ENCODE measurements at regions not wholly inside any gene's neighbourhood (a gene's known extent, or its start where the extent isn't known, plus 50 kb on each side); places are given as distances from the start of the nearest gene placed in this dataset.

DNA sequence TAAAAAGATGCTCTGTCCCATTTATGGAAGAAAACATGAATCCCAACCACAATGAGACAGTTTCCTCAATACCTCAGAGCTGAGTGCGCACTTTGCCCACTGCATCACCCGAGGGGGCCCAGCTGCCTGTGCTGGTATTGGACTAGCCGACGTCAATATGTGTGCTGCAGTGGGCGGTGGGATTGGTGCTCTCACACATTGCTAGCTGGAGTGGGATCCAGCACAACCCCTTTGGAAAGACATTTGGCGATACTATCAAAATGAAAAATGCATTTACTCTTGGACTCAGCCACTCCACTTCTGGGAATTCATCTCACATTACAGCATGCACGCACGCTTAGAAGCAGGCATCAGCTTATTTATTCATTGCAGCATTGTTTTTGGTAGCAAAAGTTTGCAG lies 289.2 kb upstream of the FOXF1 start:
- intact Hi-C loops (cut with DNase I) = no loop called here
- ATAC-seq (ENCODE audit: low FRiP score) (no peak), DNase-seq (peak in 1 of 2 donors; percentile 45)

GRCh38 chr16:86222547-86222946 lies 287.8 kb upstream of the FOXF1 start:
- intact Hi-C loops (cut with DNase I) = no loop called here
- WGBS, 2 donors = 27 to 30% methylated on average over 13 of the region's 13 CpGs
- Histone ChIP-seq H3K36me3 (ENCODE audit: control insufficient read depth in 1 of 2, insufficient read depth in 2 of 2, low read length in 1 of 2) (no peaks in the 10 kb centered on the region), H3K4me1 (ENCODE audit: control insufficient read depth in 1 of 2, insufficient read depth in 2 of 2, low read length in 2 of 2) (no peaks in the 10 kb centered on the region), H3K27ac (ENCODE audit: low read depth in 1 of 2, low read length in 2 of 2) (no peak overlapping the region), H3K9me3 (ENCODE audit: control insufficient read depth, low read length) (no peaks in the 10 kb centered on the region), H3K4me3 (ENCODE audit: low read length in 2 of 2) (no peak overlapping the region), H3K27me3 (ENCODE audit: control insufficient read depth in 1 of 2, insufficient read depth in 2 of 2, low read length in 1 of 2) (no peaks in the 10 kb centered on the region)
- peak in 1 of 2 donors; percentile 26 for DNase-seq
- ATAC-seq (ENCODE audit: low FRiP score) = no peak

More for the DNA sequence above, 289.2 kb upstream of the FOXF1 start:
- WGBS, 2 donors = 60 to 62% methylated on average over 8 of the region's 8 CpGs
- H3K27me3 ChIP-seq (ENCODE audit: control insufficient read depth in 1 of 2, insufficient read depth in 2 of 2, low read length in 1 of 2) = no peaks in the 10 kb centered on the region
- H3K4me3 ChIP-seq (ENCODE audit: low read length in 2 of 2) = no peak overlapping the region
- H3K27ac ChIP-seq (ENCODE audit: low read depth in 1 of 2, low read length in 2 of 2) = no peak overlapping the region
- no peaks in the 10 kb centered on the region for H3K36me3 ChIP-seq (ENCODE audit: control insufficient read depth in 1 of 2, insufficient read depth in 2 of 2, low read length in 1 of 2)
- H3K4me1 ChIP-seq (ENCODE audit: control insufficient read depth in 1 of 2, insufficient read depth in 2 of 2, low read length in 2 of 2) = no peaks in the 10 kb centered on the region
- H3K9me3 ChIP-seq (ENCODE audit: control insufficient read depth, low read length) = no peaks in the 10 kb centered on the region

DNA sequence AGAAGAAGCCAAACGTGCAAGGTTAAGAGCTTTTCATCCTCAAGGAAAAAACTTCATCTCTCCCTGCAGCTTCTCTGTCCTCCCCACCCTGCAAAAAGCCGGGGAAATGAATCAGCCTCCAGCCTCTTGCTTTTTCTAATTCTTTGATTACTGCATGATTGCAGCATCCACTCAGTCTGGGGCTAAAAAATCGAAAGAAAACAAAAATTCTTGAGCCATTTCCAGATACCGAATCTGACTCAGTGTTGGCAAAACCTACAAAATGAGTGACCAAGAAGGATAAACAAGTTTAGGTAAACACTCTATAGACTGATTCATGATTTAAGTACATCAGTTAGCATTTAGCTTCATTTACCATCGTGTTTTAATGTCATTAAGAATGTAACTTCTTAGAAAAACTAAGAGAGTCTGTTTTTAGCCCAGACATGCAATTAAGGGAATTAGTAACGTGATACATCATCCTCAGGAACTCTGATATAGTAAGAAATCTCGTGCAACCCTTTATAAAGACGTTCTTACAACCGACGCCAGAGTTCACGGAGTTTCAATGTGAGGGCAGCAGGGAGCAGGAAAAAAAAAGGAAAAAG lies 287.3 kb upstream of the FOXF1 start:
- no peak overlapping the region for H3K4me3 ChIP-seq (ENCODE audit: low read length in 2 of 2)
- DNase-seq = no peak
- intact Hi-C loops (cut with DNase I) = no loop called here
- no peak overlapping the region for H3K27ac ChIP-seq (ENCODE audit: low read depth in 1 of 2, low read length in 2 of 2)
- H3K36me3 ChIP-seq (ENCODE audit: control insufficient read depth in 1 of 2, insufficient read depth in 2 of 2, low read length in 1 of 2) = no peaks in the 10 kb centered on the region
- no peaks in the 10 kb centered on the region for H3K4me1 ChIP-seq (ENCODE audit: control insufficient read depth in 1 of 2, insufficient read depth in 2 of 2, low read length in 2 of 2)
- no peaks in the 10 kb centered on the region for H3K27me3 ChIP-seq (ENCODE audit: control insufficient read depth in 1 of 2, insufficient read depth in 2 of 2, low read length in 1 of 2)
- H3K9me3 ChIP-seq (ENCODE audit: control insufficient read depth, low read length) = no peaks in the 10 kb centered on the region
- ATAC-seq (ENCODE audit: low FRiP score) = no peak
- 5 to 6% methylated on average over 11 of the region's 11 CpGs for WGBS, 2 donors

GRCh38 chr16:86224126-86224525 lies 286.2 kb upstream of the FOXF1 start:
- ATAC-seq (ENCODE audit: low FRiP score) = no peak
- H3K4me3 ChIP-seq (ENCODE audit: low read length in 2 of 2) = no peak overlapping the region
- WGBS, 2 donors = 87 to 90% methylated on average over 5 of the region's 5 CpGs
- DNase-seq = peak in 1 of 2 donors; percentile 21
- intact Hi-C loops (cut with DNase I) = no loop called here
- no peaks in the 10 kb centered on the region for H3K4me1 ChIP-seq (ENCODE audit: control insufficient read depth in 1 of 2, insufficient read depth in 2 of 2, low read length in 2 of 2)
- H3K36me3 ChIP-seq (ENCODE audit: control insufficient read depth in 1 of 2, insufficient read depth in 2 of 2, low read length in 1 of 2) = no peaks in the 10 kb centered on the region
- no peak overlapping the region for H3K27ac ChIP-seq (ENCODE audit: low read depth in 1 of 2, low read length in 2 of 2)
- no peaks in the 10 kb centered on the region for H3K27me3 ChIP-seq (ENCODE audit: control insufficient read depth in 1 of 2, insufficient read depth in 2 of 2, low read length in 1 of 2)
- no peaks in the 10 kb centered on the region for H3K9me3 ChIP-seq (ENCODE audit: control insufficient read depth, low read length)

DNA sequence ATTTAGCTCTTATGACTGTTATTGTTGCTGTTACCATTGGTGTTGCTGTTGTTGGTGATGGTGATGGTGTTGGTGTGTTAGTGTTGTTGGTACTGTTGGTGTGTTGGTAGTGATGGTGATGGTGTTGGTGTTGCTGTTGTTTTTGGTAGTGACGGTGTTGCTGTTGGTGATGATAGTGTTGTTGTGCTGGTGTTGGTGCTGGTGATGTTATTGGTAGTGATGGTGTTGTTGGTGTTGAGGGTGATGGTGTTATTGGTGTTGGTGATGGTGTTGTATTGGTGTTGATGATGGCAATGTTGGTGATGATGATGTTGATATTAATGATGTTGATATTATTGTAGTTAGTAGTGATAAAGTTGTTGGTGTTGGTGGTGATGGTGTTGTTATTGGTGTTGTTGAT lies 285.7 kb upstream of the FOXF1 start:
- 91 to 92% methylated on average over 1 of the region's 1 CpG for WGBS, 2 donors
- no peak for DNase-seq
- no peak overlapping the region for H3K4me3 ChIP-seq (ENCODE audit: low read length in 2 of 2)
- H3K27me3 ChIP-seq (ENCODE audit: control insufficient read depth in 1 of 2, insufficient read depth in 2 of 2, low read length in 1 of 2) = no peaks in the 10 kb centered on the region
- no peak overlapping the region for H3K27ac ChIP-seq (ENCODE audit: low read depth in 1 of 2, low read length in 2 of 2)
- H3K9me3 ChIP-seq (ENCODE audit: control insufficient read depth, low read length) = no peaks in the 10 kb centered on the region
- H3K4me1 ChIP-seq (ENCODE audit: control insufficient read depth in 1 of 2, insufficient read depth in 2 of 2, low read length in 2 of 2) = no peaks in the 10 kb centered on the region
- no peak for ATAC-seq (ENCODE audit: low FRiP score)
- intact Hi-C loops (cut with DNase I) = no loop called here
- H3K36me3 ChIP-seq (ENCODE audit: control insufficient read depth in 1 of 2, insufficient read depth in 2 of 2, low read length in 1 of 2) = no peaks in the 10 kb centered on the region

GRCh38 chr16:86225905-86226371 lies 284.4 kb upstream of the FOXF1 start:
- intact Hi-C loops (cut with DNase I) = no loop called here
- ATAC-seq (ENCODE audit: low FRiP score) (no peak), DNase-seq (peak in 1 of 2 donors; percentile 49)
- WGBS, 2 donors = 55 to 72% methylated on average over 2 of the region's 2 CpGs
- Histone ChIP-seq H3K4me3 (ENCODE audit: low read length in 2 of 2) (no peak overlapping the region), H3K4me1 (ENCODE audit: control insufficient read depth in 1 of 2, insufficient read depth in 2 of 2, low read length in 2 of 2) (no peaks in the 10 kb centered on the region), H3K27me3 (ENCODE audit: control insufficient read depth in 1 of 2, insufficient read depth in 2 of 2, low read length in 1 of 2) (no peaks in the 10 kb centered on the region), H3K36me3 (ENCODE audit: control insufficient read depth in 1 of 2, insufficient read depth in 2 of 2, low read length in 1 of 2) (no peaks in the 10 kb centered on the region), H3K27ac (ENCODE audit: low read depth in 1 of 2, low read length in 2 of 2) (no peak overlapping the region), H3K9me3 (ENCODE audit: control insufficient read depth, low read length) (no peaks in the 10 kb centered on the region)

- 87 to 89% methylated on average over 8 of the region's 8 CpGs for WGBS, 2 donors
- no peak overlapping the region for H3K27ac ChIP-seq (ENCODE audit: low read depth in 1 of 2, low read length in 2 of 2)
- H3K9me3 ChIP-seq (ENCODE audit: control insufficient read depth, low read length) = no peaks in the 10 kb centered on the region
- H3K4me3 ChIP-seq (ENCODE audit: low read length in 2 of 2) = no peak overlapping the region
- DNase-seq = peak in 1 of 2 donors; percentile 67
- intact Hi-C loops (cut with DNase I) = no loop called here
- no peaks in the 10 kb centered on the region for H3K27me3 ChIP-seq (ENCODE audit: control insufficient read depth in 1 of 2, insufficient read depth in 2 of 2, low read length in 1 of 2)
- no peaks in the 10 kb centered on the region for H3K36me3 ChIP-seq (ENCODE audit: control insufficient read depth in 1 of 2, insufficient read depth in 2 of 2, low read length in 1 of 2)
- H3K4me1 ChIP-seq (ENCODE audit: control insufficient read depth in 1 of 2, insufficient read depth in 2 of 2, low read length in 2 of 2) = no peaks in the 10 kb centered on the region
- ATAC-seq (ENCODE audit: low FRiP score) = no peak
Observed at GRCh38 chr16:86227041-86227440, 283.3 kb upstream of the FOXF1 start.

DNA sequence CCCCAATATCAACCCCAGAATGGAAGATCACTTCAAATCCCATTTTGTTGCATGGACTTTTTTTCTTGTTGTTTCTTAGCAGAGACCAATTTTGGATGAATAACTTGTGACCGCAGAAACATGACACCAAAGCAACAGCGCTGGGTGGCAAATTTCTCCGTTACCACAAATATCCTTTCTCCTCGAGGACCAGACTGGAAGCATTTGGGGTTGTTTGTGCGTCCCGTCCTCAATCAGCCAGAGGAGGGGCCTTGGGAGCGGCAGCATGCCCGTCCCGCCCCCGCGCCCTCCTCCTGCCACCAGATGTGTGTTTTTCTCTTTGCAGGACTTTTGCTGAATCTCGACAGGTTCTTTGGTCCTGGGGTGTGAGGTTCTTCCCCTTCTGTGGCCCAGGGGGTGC lies 282.5 kb upstream of the FOXF1 start:
- intact Hi-C loops (cut with DNase I) = no loop called here

GRCh38 chr16:86228713-86229112 lies 281.6 kb upstream of the FOXF1 start:
- no peak for ATAC-seq (ENCODE audit: low FRiP score)
- Histone ChIP-seq H3K4me1 (ENCODE audit: control insufficient read depth in 1 of 2, insufficient read depth in 2 of 2, low read length in 2 of 2) (no peaks in the 10 kb centered on the region), H3K27ac (ENCODE audit: low read depth in 1 of 2, low read length in 2 of 2) (no peak overlapping the region), H3K9me3 (ENCODE audit: control insufficient read depth, low read length) (no peaks in the 10 kb centered on the region), H3K4me3 (ENCODE audit: low read length in 2 of 2) (no peak overlapping the region), H3K36me3 (ENCODE audit: control insufficient read depth in 1 of 2, insufficient read depth in 2 of 2, low read length in 1 of 2) (no peaks in the 10 kb centered on the region), H3K27me3 (ENCODE audit: control insufficient read depth in 1 of 2, insufficient read depth in 2 of 2, low read length in 1 of 2) (no peaks in the 10 kb centered on the region)
- DNase-seq = no peak
- 48 to 54% methylated on average over 4 of the region's 4 CpGs for WGBS, 2 donors
- intact Hi-C loops (cut with DNase I) = no loop called here

More for the DNA sequence above, 282.5 kb upstream of the FOXF1 start:
- no peaks in the 10 kb centered on the region for H3K36me3 ChIP-seq (ENCODE audit: control insufficient read depth in 1 of 2, insufficient read depth in 2 of 2, low read length in 1 of 2)
- no peak overlapping the region for H3K27ac ChIP-seq (ENCODE audit: low read depth in 1 of 2, low read length in 2 of 2)
- H3K4me1 ChIP-seq (ENCODE audit: control insufficient read depth in 1 of 2, insufficient read depth in 2 of 2, low read length in 2 of 2) = no peaks in the 10 kb centered on the region
- DNase-seq (peak in 1 of 2 donors; percentile 52), ATAC-seq (ENCODE audit: low FRiP score) (no peak)
- H3K27me3 ChIP-seq (ENCODE audit: control insufficient read depth in 1 of 2, insufficient read depth in 2 of 2, low read length in 1 of 2) = no peaks in the 10 kb centered on the region
- 20 to 23% methylated on average over 12 of the region's 12 CpGs for WGBS, 2 donors
- H3K9me3 ChIP-seq (ENCODE audit: control insufficient read depth, low read length) = no peaks in the 10 kb centered on the region
- no peak overlapping the region for H3K4me3 ChIP-seq (ENCODE audit: low read length in 2 of 2)
